LNCaP clone FGC (cell line): ENCODE measurements at regions not wholly inside any gene's neighbourhood (a gene's known extent, or its start where the extent isn't known, plus 50 kb on each side); places are given as distances from the start of the nearest gene placed in this dataset.

Experiments used
- DNase-seq: peaks from one replicate; pipeline ENCODE4 v3.0.0-alpha.2; 2011; ENCODE audit warnings: low read depth
- H3K4me3 ChIP-seq: 2 replicates; pipeline ENCODE4 v1.5.1; 2011; ENCODE audit warnings: mild to moderate bottlenecking, low read depth, low read length, control low read depth
- TF ChIP-seq, protein P1 (sequence below): IDR thresholded peaks from 2 replicates; pipeline ENCODE4 v1.5.1; 2012; ENCODE audit warnings: mild to moderate bottlenecking; ENCODE audit not compliant: control insufficient read depth, insufficient read depth; ENCODE audit errors: extremely low read depth

DNA sequence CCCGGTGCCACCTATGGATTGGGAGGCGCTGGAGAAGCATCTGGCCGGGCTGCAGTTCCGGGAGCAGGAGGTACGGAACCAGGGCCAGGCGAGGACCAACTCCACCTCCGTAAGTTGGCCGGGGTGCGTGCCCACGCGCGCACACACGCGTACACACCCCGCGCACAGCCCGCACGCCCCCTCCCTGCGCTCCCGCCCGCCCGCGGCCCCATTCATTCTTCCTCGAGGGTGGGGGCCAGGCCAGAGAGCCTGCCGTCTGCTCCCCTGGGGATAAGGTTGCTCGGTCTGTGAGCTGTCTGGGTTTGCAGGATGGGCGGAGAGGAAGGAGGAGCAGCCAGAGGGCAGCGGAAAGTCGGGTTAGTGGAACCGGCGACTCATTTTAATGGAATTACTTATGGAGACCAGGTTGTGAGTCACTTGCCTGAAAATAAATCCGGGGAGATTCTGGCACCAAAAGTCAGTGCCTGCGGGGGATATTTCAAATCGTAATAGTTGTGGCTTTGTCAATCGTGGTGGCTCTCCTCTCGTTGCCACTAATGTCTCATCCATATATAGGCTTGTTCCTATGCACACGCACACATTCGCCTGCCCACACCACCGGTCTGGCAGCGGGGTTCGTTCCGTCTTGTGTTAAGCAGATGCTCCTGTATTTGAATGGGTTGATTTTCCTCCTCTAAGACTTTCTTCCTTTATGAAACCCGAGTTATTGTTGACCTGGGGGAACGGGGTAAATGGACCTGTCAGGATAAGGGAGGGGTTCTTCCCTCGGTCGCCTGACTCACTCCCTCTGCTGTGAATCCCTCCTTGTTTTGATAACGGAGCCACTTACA is 223.4 kb upstream of the IL12A start:
- peak overlapping the region; percentile 14; the same call in 1 of the 2 replicates for H3K4me3 ChIP-seq
- TF ChIP-seq, protein P1, sequence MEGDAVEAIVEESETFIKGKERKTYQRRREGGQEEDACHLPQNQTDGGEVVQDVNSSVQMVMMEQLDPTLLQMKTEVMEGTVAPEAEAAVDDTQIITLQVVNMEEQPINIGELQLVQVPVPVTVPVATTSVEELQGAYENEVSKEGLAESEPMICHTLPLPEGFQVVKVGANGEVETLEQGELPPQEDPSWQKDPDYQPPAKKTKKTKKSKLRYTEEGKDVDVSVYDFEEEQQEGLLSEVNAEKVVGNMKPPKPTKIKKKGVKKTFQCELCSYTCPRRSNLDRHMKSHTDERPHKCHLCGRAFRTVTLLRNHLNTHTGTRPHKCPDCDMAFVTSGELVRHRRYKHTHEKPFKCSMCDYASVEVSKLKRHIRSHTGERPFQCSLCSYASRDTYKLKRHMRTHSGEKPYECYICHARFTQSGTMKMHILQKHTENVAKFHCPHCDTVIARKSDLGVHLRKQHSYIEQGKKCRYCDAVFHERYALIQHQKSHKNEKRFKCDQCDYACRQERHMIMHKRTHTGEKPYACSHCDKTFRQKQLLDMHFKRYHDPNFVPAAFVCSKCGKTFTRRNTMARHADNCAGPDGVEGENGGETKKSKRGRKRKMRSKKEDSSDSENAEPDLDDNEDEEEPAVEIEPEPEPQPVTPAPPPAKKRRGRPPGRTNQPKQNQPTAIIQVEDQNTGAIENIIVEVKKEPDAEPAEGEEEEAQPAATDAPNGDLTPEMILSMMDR = no peak
- no peak for DNase-seq

DNA sequence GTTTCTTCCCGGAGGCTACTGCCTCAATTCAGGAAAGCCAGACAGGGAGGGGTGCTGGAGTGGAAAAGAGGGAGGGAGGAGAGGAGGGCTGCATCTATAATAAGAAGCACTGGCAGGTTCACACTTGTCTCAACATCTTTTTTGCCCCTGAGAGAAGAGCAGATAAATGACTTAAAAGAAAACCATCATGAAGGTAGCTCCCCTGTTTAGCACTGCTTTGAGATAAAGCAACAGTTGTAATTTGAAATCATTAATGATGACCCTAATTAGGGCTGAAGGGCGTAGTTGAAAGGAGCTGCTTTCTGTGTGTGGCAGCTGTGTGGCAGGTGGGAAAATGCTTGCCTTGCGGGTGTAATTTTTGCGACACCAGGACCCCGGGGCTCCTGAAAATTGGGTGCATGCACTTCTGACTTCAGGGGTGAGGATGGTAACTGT is 222.8 kb upstream of the IL12A start:
- no peak for DNase-seq
- TF ChIP-seq, protein P1 = no peak
- no peak overlapping the region for H3K4me3 ChIP-seq

DNA sequence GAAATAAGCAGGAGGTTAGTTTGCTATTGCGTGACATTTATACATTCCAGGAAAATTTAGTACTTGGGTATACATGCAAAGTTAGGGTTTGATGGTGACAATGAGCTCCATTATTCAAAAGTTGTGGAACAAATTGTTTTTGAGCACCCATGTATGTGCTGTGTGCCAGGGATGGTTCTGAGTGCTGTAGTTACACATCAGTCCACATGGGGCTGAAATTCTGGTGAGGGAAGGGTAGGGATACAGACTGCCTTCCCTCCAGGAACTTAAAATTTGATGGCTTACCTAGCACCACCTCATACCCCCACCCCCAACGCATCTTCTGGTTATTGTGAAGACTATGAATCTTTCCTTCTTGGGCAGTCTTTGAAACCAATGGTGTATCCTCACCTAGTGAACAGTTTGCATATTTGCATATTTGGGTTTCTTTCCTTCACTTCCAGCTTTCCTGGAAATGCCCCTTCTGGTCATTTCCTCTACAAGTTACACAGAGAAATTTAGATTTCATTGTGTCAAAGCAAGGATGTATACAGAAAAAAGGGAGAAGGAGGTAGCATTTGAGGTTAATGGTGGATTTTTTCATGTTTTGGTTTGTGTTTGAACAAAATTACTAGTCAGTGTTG is 222.0 kb upstream of the IL12A start:
- no peak for DNase-seq
- H3K4me3 ChIP-seq = no peak overlapping the region
- TF ChIP-seq, protein P1 = peak; percentile 35

DNA sequence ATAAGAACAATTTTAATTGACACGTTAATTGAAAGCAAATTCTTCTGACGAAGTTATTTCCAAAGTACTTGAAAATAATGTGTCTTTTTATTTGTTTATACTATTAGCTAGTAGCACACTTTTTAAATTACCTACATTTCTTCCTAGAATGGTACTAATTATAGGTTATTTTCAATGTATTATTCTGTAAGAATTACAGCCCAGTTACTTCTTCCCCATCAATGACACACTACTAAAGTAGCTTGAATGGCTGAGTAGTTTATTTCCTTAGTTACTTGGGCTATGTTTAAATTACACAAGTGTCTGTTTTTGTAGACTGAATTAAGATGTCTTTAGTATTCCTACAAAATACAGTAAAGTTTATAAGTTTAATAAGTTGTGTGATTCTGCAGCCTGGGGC is 217.6 kb upstream of the IL12A start:
- no peak for DNase-seq
- no peak overlapping the region for H3K4me3 ChIP-seq
- TF ChIP-seq, protein P1 = no peak

DNA sequence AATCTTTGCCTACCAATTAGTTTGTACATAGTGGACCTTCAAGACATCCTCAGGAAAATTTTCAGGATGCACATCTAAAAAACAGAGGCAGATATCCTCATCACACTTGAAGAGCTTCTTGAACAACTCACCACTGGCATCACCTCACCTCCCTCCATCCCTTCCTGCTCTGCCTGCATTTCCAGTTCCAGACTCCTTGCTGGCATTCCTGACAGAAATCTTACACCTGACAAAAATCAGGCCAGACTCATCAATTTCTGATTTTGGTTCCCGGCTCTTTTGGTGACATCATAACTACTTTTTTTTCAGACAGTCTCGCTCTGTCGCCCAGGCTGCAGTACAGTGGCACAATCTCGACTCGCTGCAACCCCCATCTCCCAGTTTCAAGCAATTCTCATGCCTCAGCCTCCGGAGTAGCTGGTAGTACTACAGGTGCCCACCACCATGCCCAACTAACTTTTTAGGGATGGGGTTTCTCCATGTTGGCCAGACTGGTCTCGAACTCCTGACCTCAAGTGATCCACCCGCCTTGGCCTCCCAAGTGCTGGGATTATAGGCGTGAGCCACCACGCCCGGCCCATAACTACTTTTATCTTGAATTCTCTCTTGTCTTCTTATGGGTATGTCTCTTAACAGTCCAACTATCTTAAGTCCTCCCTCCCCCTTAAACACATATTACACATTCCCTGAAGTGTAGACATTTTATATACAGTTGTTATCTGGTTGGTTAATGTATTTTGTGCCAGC is 216.6 kb upstream of the IL12A start:
- no peak for DNase-seq
- TF ChIP-seq, protein P1 = no peak
- H3K4me3 ChIP-seq = no peak overlapping the region

DNA sequence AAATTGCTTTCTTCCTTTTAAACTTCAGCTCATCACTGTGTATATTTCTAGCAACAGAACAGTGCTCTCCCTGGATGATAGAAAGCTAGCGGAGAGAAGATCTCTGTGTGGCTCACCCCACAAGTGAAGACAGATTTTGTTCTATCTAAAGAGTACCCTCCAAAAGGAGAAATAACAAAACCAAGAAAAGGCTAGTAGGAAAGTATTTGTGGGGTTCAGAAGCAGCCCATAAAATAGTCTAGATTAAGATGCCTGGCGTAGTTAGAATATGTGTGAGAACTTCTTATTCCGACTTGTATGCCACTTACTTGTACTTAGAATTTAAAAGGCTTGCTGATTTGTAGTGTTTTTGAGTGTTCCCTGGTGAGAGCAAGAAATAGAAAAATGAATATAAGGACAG is 214.9 kb upstream of the IL12A start:
- DNase-seq = no peak
- TF ChIP-seq, protein P1 = no peak
- H3K4me3 ChIP-seq = no peak overlapping the region
